PC-3 (cell line): ENCODE measurements at regions not wholly inside any gene's neighbourhood (a gene's known extent, or its start where the extent isn't known, plus 50 kb on each side); places are given as distances from the start of the nearest gene placed in this dataset.

ENCODE experiments used
- EZH2 ChIP-seq: fragments of 300-600 bp; sonication (generic); IDR thresholded peaks from one replicate; pipeline ENCODE4 v1.6.1; 2017; ENCODE audit warnings: antibody characterized with exemption, mild to moderate bottlenecking, low read length; ENCODE audit not compliant: unreplicated experiment
- EZH2phosphoT487 ChIP-seq: fragments of 300-600 bp; sonication (generic); IDR thresholded peaks from 2 replicates; pipeline ENCODE4 v1.6.1; 2018; ENCODE audit warnings: mild to moderate bottlenecking, antibody characterized with exemption, low read length, borderline replicate concordance
- TF ChIP-seq, protein P1 (sequence below): fragments of 300-600 bp; sonication (generic); conservative IDR thresholded peaks from 2 replicates; pipeline ENCODE4 v1.5.1; 2017; ENCODE audit warnings: antibody characterized with exemption, low read depth, mild to moderate bottlenecking, low read length

DNA sequence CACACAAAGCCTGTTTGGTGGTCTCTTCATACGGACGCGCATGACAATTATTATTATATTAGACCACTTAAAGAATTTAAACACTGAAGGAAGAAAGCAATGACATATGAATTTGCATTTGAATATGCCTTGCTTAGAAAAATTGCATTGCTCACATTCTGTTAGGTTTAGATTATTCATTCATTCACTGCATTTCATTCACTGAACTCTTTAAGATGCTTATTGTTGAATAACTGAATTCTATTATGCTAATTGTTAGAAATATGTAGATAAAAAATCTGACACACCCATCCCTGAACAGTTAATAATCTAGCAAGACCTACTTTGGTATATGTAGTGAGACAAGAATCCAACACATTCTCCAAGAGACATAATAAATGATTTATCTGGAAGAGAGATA is 94.4 kb upstream of the PEX5L start:
- TF ChIP-seq EZH2 = no peak
- TF ChIP-seq EZH2phosphoT487 = no peak
- TF ChIP-seq, protein P1, sequence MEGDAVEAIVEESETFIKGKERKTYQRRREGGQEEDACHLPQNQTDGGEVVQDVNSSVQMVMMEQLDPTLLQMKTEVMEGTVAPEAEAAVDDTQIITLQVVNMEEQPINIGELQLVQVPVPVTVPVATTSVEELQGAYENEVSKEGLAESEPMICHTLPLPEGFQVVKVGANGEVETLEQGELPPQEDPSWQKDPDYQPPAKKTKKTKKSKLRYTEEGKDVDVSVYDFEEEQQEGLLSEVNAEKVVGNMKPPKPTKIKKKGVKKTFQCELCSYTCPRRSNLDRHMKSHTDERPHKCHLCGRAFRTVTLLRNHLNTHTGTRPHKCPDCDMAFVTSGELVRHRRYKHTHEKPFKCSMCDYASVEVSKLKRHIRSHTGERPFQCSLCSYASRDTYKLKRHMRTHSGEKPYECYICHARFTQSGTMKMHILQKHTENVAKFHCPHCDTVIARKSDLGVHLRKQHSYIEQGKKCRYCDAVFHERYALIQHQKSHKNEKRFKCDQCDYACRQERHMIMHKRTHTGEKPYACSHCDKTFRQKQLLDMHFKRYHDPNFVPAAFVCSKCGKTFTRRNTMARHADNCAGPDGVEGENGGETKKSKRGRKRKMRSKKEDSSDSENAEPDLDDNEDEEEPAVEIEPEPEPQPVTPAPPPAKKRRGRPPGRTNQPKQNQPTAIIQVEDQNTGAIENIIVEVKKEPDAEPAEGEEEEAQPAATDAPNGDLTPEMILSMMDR = no peak
